ENCODE measurements at regions not wholly inside any gene's neighbourhood (a gene's known extent, or its start where the extent isn't known, plus 50 kb on each side); places are given as distances from the start of the nearest gene placed in this dataset.
A peak's percentile ranks its signal among the peaks of the same experiment; 100 is the strongest.

GRCh38 chr2:3929374-3929773 lies 226.0 kb downstream of the DCDC2C start:
- no peak overlapping the region for H3K4ac ChIP-seq (ENCODE audit: low read length)
- no peak overlapping the region for H2BK12ac ChIP-seq (ENCODE audit: low read length)
- H3K18ac ChIP-seq (ENCODE audit: low read length): no peak overlapping the region
- H3K4me1 ChIP-seq (ENCODE audit: control insufficient read depth in 2 of 2, insufficient read depth in 1 of 2, low read depth in 1 of 2, low read length in 2 of 2): no peaks in the 10 kb centered on the region
- no peak overlapping the region for H2BK15ac ChIP-seq (ENCODE audit: low read length)
- H4K8ac ChIP-seq (ENCODE audit: low read depth, low read length): no peak overlapping the region
- H3K79me1 ChIP-seq (ENCODE audit: low read depth, low read length): no peaks in the 10 kb centered on the region
- H3K9ac ChIP-seq (ENCODE audit: low read depth, low read length, poor library complexity): no peak overlapping the region
- no peak overlapping the region for H3K4me2 ChIP-seq (ENCODE audit: insufficient read depth, low read length, poor library complexity, severe bottlenecking)
- no peak overlapping the region for H2AK5ac ChIP-seq (ENCODE audit: low read depth, low read length)
- DNase-seq (ENCODE audit: low spot score): no peak
- no peaks in the 10 kb centered on the region for H3K36me3 ChIP-seq (replicated peaks in 1 of 2; ENCODE audit: control insufficient read depth in 2 of 2, insufficient read depth in 2 of 2, low read length in 2 of 2)
- H4K91ac ChIP-seq (ENCODE audit: low read depth, low read length, poor library complexity): no peak overlapping the region
- no peaks in the 10 kb centered on the region for H3K27me3 ChIP-seq (ENCODE audit: control insufficient read depth in 3 of 3, insufficient read depth in 3 of 3, low read depth in 1 of 3, low read length in 3 of 3)
- no peak overlapping the region for H3K27ac ChIP-seq (replicated peaks; ENCODE audit: low read length)
- H3K4me3 ChIP-seq (ENCODE audit: low read length in 2 of 2): no peak overlapping the region
- no peak overlapping the region for H3K23ac ChIP-seq (ENCODE audit: low read depth, low read length, poor library complexity)
- no peak overlapping the region for H3K14ac ChIP-seq (ENCODE audit: low read length)
- H2BK120ac ChIP-seq (ENCODE audit: low read depth, low read length): no peak overlapping the region
- WGBS, 2 donors (ENCODE audit: extremely low coverage in 2 of 2, insufficient read length in 2 of 2, insufficient replicate concordance in 1 of 2): no CpG with 5 or more reads among the region's 3 CpGs
- no peak overlapping the region for H2BK5ac ChIP-seq (ENCODE audit: low read length)
- no peak overlapping the region for H2AFZ ChIP-seq (ENCODE audit: low read length)
- H3K9me3 ChIP-seq (replicated peaks in 1 of 2; ENCODE audit: control insufficient read depth in 2 of 2, insufficient read depth in 1 of 2, low read depth in 1 of 2, low read length in 2 of 2): no peaks in the 10 kb centered on the region

- H3K79me1 ChIP-seq (ENCODE audit: low read depth, low read length): no peaks in the 10 kb centered on the region
These were observed 226.9 kb downstream of the DCDC2C start for GRCh38 chr2:3930246-3930645.

GRCh38 chr2:3940661-3941060 lies 237.3 kb downstream of the DCDC2C start:
- no CpG with 5 or more reads among the region's 7 CpGs for WGBS, 2 donors (ENCODE audit: extremely low coverage in 2 of 2, insufficient read length in 2 of 2, insufficient replicate concordance in 1 of 2)
- Histone ChIP-seq H3K36me3 (replicated peaks in 1 of 2; ENCODE audit: control insufficient read depth in 2 of 2, insufficient read depth in 2 of 2, low read length in 2 of 2) (no peaks in the 10 kb centered on the region), H3K23ac (ENCODE audit: low read depth, low read length, poor library complexity) (no peak overlapping the region)

More at GRCh38 chr2:3930246-3930645, 226.9 kb downstream of the DCDC2C start:
- no peak overlapping the region for H2BK120ac ChIP-seq (ENCODE audit: low read depth, low read length)
- no CpG with 5 or more reads among the region's 8 CpGs for WGBS, 2 donors (ENCODE audit: extremely low coverage in 2 of 2, insufficient read length in 2 of 2, insufficient replicate concordance in 1 of 2)
- no peak overlapping the region for H2BK5ac ChIP-seq (ENCODE audit: low read length)
- H4K91ac ChIP-seq (ENCODE audit: low read depth, low read length, poor library complexity): no peak overlapping the region
- no peak overlapping the region for H3K4me2 ChIP-seq (ENCODE audit: insufficient read depth, low read length, poor library complexity, severe bottlenecking)
- H3K18ac ChIP-seq (ENCODE audit: low read length): no peak overlapping the region
- H3K27me3 ChIP-seq (ENCODE audit: control insufficient read depth in 3 of 3, insufficient read depth in 3 of 3, low read depth in 1 of 3, low read length in 3 of 3): no peaks in the 10 kb centered on the region
- no peak overlapping the region for H3K9ac ChIP-seq (ENCODE audit: low read depth, low read length, poor library complexity)
- H4K8ac ChIP-seq (ENCODE audit: low read depth, low read length): no peak overlapping the region
- no peak overlapping the region for H2BK12ac ChIP-seq (ENCODE audit: low read length)
- no peaks in the 10 kb centered on the region for H3K36me3 ChIP-seq (replicated peaks in 1 of 2; ENCODE audit: control insufficient read depth in 2 of 2, insufficient read depth in 2 of 2, low read length in 2 of 2)
- no peak overlapping the region for H2AK5ac ChIP-seq (ENCODE audit: low read depth, low read length)
- no peak overlapping the region for H2AFZ ChIP-seq (ENCODE audit: low read length)
- H3K14ac ChIP-seq (ENCODE audit: low read length): no peak overlapping the region
- H2BK15ac ChIP-seq (ENCODE audit: low read length): no peak overlapping the region
- H3K4me3 ChIP-seq (ENCODE audit: low read length in 2 of 2): no peak overlapping the region
- H3K23ac ChIP-seq (ENCODE audit: low read depth, low read length, poor library complexity): no peak overlapping the region
- H3K9me3 ChIP-seq (replicated peaks in 1 of 2; ENCODE audit: control insufficient read depth in 2 of 2, insufficient read depth in 1 of 2, low read depth in 1 of 2, low read length in 2 of 2): no peaks in the 10 kb centered on the region
- H3K4me1 ChIP-seq (ENCODE audit: control insufficient read depth in 2 of 2, insufficient read depth in 1 of 2, low read depth in 1 of 2, low read length in 2 of 2): no peaks in the 10 kb centered on the region
- DNase-seq (ENCODE audit: low spot score): no peak
- H3K4ac ChIP-seq (ENCODE audit: low read length): no peak overlapping the region
- H3K27ac ChIP-seq (replicated peaks; ENCODE audit: low read length): no peak overlapping the region

GRCh38 chr2:3942841-3943240 lies 239.5 kb downstream of the DCDC2C start:
- Histone ChIP-seq H3K9me3 (replicated peaks in 1 of 2; ENCODE audit: control insufficient read depth in 2 of 2, insufficient read depth in 1 of 2, low read depth in 1 of 2, low read length in 2 of 2) (no peaks in the 10 kb centered on the region), H3K4me1 (ENCODE audit: control insufficient read depth in 2 of 2, insufficient read depth in 1 of 2, low read depth in 1 of 2, low read length in 2 of 2) (peaks cover 0 to 7% of the 10 kb centered on the region in 2 donors), H2BK12ac (ENCODE audit: low read length) (no peak overlapping the region), H3K18ac (ENCODE audit: low read length) (peak overlapping the region; percentile 92), H3K4ac (ENCODE audit: low read length) (no peak overlapping the region), H2BK120ac (ENCODE audit: low read depth, low read length) (peak overlapping the region; percentile 99), H4K91ac (ENCODE audit: low read depth, low read length, poor library complexity) (peak overlapping the region; percentile 85), H3K23ac (ENCODE audit: low read depth, low read length, poor library complexity) (peak overlapping the region; percentile 46), H3K4me2 (ENCODE audit: insufficient read depth, low read length, poor library complexity, severe bottlenecking) (no peak overlapping the region), H2BK5ac (ENCODE audit: low read length) (no peak overlapping the region), H3K27ac (replicated peaks; ENCODE audit: low read length) (no peak overlapping the region), H2AK5ac (ENCODE audit: low read depth, low read length) (peak overlapping the region; percentile 93), H3K79me1 (ENCODE audit: low read depth, low read length) (no peaks in the 10 kb centered on the region), H3K14ac (ENCODE audit: low read length) (peak overlapping the region; percentile 86), H3K4me3 (ENCODE audit: low read length in 2 of 2) (no peak overlapping the region), H3K27me3 (ENCODE audit: control insufficient read depth in 3 of 3, insufficient read depth in 3 of 3, low read depth in 1 of 3, low read length in 3 of 3) (no peaks in the 10 kb centered on the region), H2AFZ (ENCODE audit: low read length) (no peak overlapping the region), H2BK15ac (ENCODE audit: low read length) (peak overlapping the region; percentile 61), H4K8ac (ENCODE audit: low read depth, low read length) (peak overlapping the region; percentile 84), H3K36me3 (replicated peaks in 1 of 2; ENCODE audit: control insufficient read depth in 2 of 2, insufficient read depth in 2 of 2, low read length in 2 of 2) (no peaks in the 10 kb centered on the region), H3K9ac (ENCODE audit: low read depth, low read length, poor library complexity) (peak overlapping the region; percentile 72)
- no peak for DNase-seq (ENCODE audit: low spot score)
- no CpG with 5 or more reads among the region's 20 CpGs for WGBS, 2 donors (ENCODE audit: extremely low coverage in 2 of 2, insufficient read length in 2 of 2, insufficient replicate concordance in 1 of 2)

More at GRCh38 chr2:3940661-3941060, 237.3 kb downstream of the DCDC2C start:
- no peaks in the 10 kb centered on the region for H3K9me3 ChIP-seq (replicated peaks in 1 of 2; ENCODE audit: control insufficient read depth in 2 of 2, insufficient read depth in 1 of 2, low read depth in 1 of 2, low read length in 2 of 2)
- H3K18ac ChIP-seq (ENCODE audit: low read length): peak overlapping the region; percentile 94
- H3K9ac ChIP-seq (ENCODE audit: low read depth, low read length, poor library complexity): no peak overlapping the region
- no peak for DNase-seq (ENCODE audit: low spot score)
- no peak overlapping the region for H2AFZ ChIP-seq (ENCODE audit: low read length)
- no peak overlapping the region for H4K8ac ChIP-seq (ENCODE audit: low read depth, low read length)
- no peak overlapping the region for H2BK5ac ChIP-seq (ENCODE audit: low read length)
- no peak overlapping the region for H2BK12ac ChIP-seq (ENCODE audit: low read length)
- no peak overlapping the region for H3K27ac ChIP-seq (replicated peaks; ENCODE audit: low read length)
- peak overlapping the region; percentile 74 for H2BK15ac ChIP-seq (ENCODE audit: low read length)
- H4K91ac ChIP-seq (ENCODE audit: low read depth, low read length, poor library complexity): no peak overlapping the region
- no peak overlapping the region for H3K4me2 ChIP-seq (ENCODE audit: insufficient read depth, low read length, poor library complexity, severe bottlenecking)
- no peak overlapping the region for H3K4me3 ChIP-seq (ENCODE audit: low read length in 2 of 2)
- H3K14ac ChIP-seq (ENCODE audit: low read length): no peak overlapping the region
- peak overlapping the region; percentile 39 for H2BK120ac ChIP-seq (ENCODE audit: low read depth, low read length)
- H3K79me1 ChIP-seq (ENCODE audit: low read depth, low read length): no peaks in the 10 kb centered on the region
- H2AK5ac ChIP-seq (ENCODE audit: low read depth, low read length): peak overlapping the region; percentile 87
- no peaks in the 10 kb centered on the region for H3K27me3 ChIP-seq (ENCODE audit: control insufficient read depth in 3 of 3, insufficient read depth in 3 of 3, low read depth in 1 of 3, low read length in 3 of 3)
- H3K4ac ChIP-seq (ENCODE audit: low read length): no peak overlapping the region
- peaks cover 0 to 7% of the 10 kb centered on the region in 2 donors for H3K4me1 ChIP-seq (ENCODE audit: control insufficient read depth in 2 of 2, insufficient read depth in 1 of 2, low read depth in 1 of 2, low read length in 2 of 2)
